NCI-H510A treated with DMSO at 0.1 percent for 48 hours (cell line): ENCODE measurements at regions not wholly inside any gene's neighbourhood (a gene's known extent, or its start where the extent isn't known, plus 50 kb on each side); places are given as distances from the start of the nearest gene placed in this dataset.

ENCODE experiments used
- DNase-seq: peaks from one replicate; lab custom pipeline; 2025; lab: John Stamatoyannopoulos, UW

GRCh38 chr17:36756695-36757094 is 155.3 kb downstream of the MRM1 start:
- DNase-seq = no peak

- DNase-seq = no peak
Observed at GRCh38 chr17:36760425-36760824, 159.0 kb downstream of the MRM1 start.

GRCh38 chr17:36761203-36761950 is 160.0 kb downstream of the MRM1 start:
- DNase-seq = no peak

GRCh38 chr17:36765436-36766043 is 164.2 kb downstream of the MRM1 start:
- no peak for DNase-seq

GRCh38 chr17:36768394-36768793 is 167.0 kb downstream of the MRM1 start:
- no peak for DNase-seq

- DNase-seq = no peak
Observed at GRCh38 chr17:36773039-36773438, 164.2 kb upstream of the LHX1 start.

- DNase-seq = no peak
Observed at GRCh38 chr17:36777118-36777517, 160.2 kb upstream of the LHX1 start.

GRCh38 chr17:36778448-36778847 is 158.8 kb upstream of the LHX1 start:
- peak; percentile 41 for DNase-seq

GRCh38 chr17:36779550-36779949 is 157.7 kb upstream of the LHX1 start:
- DNase-seq = no peak

GRCh38 chr17:36784633-36785032 is 152.6 kb upstream of the LHX1 start:
- DNase-seq = no peak

GRCh38 chr17:36786867-36787266 is 150.4 kb upstream of the LHX1 start:
- DNase-seq = no peak

GRCh38 chr17:36791150-36791941 is 145.9 kb upstream of the LHX1 start:
- no peak for DNase-seq

- no peak for DNase-seq
Observed at GRCh38 chr17:36791942-36792475, 145.3 kb upstream of the LHX1 start.

- DNase-seq = no peak
Observed at GRCh38 chr17:36792849-36793248, 144.4 kb upstream of the LHX1 start.

- DNase-seq = no peak
Observed at GRCh38 chr17:36793976-36794375, 143.3 kb upstream of the LHX1 start.

GRCh38 chr17:36807496-36808179 is 129.6 kb upstream of the LHX1 start:
- DNase-seq = no peak

- DNase-seq = peak; percentile 23
Observed at GRCh38 chr17:36808180-36808661, 129.1 kb upstream of the LHX1 start.

GRCh38 chr17:36812762-36813161 is 124.5 kb upstream of the LHX1 start:
- no peak for DNase-seq

GRCh38 chr17:36813357-36813756 is 123.9 kb upstream of the LHX1 start:
- no peak for DNase-seq

GRCh38 chr17:36813957-36814563 is 123.2 kb upstream of the LHX1 start:
- no peak for DNase-seq

GRCh38 chr17:36814958-36815357 is 122.3 kb upstream of the LHX1 start:
- DNase-seq = no peak
